ENCODE measurements at regions not wholly inside any gene's neighbourhood (a gene's known extent, or its start where the extent isn't known, plus 50 kb on each side); places are given as distances from the start of the nearest gene placed in this dataset.

DNA sequence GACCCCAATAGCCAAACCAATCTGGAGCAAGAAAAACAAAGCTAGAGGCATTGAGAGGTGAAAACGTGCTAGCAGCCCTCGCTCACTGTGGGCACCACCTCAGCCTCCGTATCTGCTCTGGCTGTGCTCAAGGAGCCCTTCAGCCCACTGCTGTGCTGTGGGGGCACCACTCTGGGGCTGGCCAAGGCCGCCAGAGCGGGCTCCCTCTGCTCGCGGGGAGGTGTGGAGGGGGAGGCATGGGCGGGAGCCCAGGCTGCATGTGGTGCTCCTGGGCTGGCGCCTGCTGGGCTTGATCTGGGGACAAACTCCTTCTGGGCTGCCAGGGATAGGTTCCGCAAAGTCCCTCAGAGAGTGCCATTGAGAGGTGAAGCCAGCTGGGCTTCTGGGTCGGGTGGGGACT is 1002.0 kb downstream of the GATA3 start:
- TF ChIP-seq, protein P1, sequence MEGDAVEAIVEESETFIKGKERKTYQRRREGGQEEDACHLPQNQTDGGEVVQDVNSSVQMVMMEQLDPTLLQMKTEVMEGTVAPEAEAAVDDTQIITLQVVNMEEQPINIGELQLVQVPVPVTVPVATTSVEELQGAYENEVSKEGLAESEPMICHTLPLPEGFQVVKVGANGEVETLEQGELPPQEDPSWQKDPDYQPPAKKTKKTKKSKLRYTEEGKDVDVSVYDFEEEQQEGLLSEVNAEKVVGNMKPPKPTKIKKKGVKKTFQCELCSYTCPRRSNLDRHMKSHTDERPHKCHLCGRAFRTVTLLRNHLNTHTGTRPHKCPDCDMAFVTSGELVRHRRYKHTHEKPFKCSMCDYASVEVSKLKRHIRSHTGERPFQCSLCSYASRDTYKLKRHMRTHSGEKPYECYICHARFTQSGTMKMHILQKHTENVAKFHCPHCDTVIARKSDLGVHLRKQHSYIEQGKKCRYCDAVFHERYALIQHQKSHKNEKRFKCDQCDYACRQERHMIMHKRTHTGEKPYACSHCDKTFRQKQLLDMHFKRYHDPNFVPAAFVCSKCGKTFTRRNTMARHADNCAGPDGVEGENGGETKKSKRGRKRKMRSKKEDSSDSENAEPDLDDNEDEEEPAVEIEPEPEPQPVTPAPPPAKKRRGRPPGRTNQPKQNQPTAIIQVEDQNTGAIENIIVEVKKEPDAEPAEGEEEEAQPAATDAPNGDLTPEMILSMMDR (IDR thresholded peaks at IDR 0.05): no peak
- TF ChIP-seq EZH2 (IDR thresholded peaks at IDR 0.05): no peak
- no peak for TF ChIP-seq EZH2phosphoT487 (IDR thresholded peaks at IDR 0.05)

Measured in neural progenitor cell (in vitro differentiated cells).